HG03064 (cell line): ENCODE measurements at regions not wholly inside any gene's neighbourhood (a gene's known extent, or its start where the extent isn't known, plus 50 kb on each side); places are given as distances from the start of the nearest gene placed in this dataset.
"Not testable (repeated sequence)": the region's sequence is repeated elsewhere in the genome, so short reads cannot be mapped to it uniquely, and the experiment has no call there.

Experiments
- ATAC-seq: cut with Tn5 transposase; IDR thresholded peaks from one replicate; pipeline ENCODE4 v1.9.1; 2021; ENCODE audit warnings: low read depth; ENCODE audit not compliant: unreplicated experiment

- no peak for ATAC-seq
Measured at GRCh38 chr5:126677121-126677520, 76.4 kb downstream of the PHAX start.

- no peak for ATAC-seq
Measured at GRCh38 chr5:126680191-126680817, 79.6 kb downstream of the PHAX start.

GRCh38 chr5:126681314-126681713, 80.6 kb downstream of the PHAX start:
- not testable (repeated sequence) for ATAC-seq

GRCh38 chr5:126681970-126682369, 81.2 kb downstream of the PHAX start:
- no peak for ATAC-seq

- ATAC-seq, result no peak
Measured at GRCh38 chr5:126682856-126683255, 82.1 kb downstream of the PHAX start.

GRCh38 chr5:126683912-126684311, 83.2 kb downstream of the PHAX start:
- no peak for ATAC-seq

GRCh38 chr5:126684656-126685442, 84.1 kb downstream of the PHAX start:
- ATAC-seq, result not testable (repeated sequence)

GRCh38 chr5:126686451-126687126, 85.8 kb downstream of the PHAX start:
- peak; percentile 80 for ATAC-seq

GRCh38 chr5:126692971-126693370, 84.0 kb upstream of the LMNB1 start:
- ATAC-seq, result no peak

- no peak for ATAC-seq
Measured at GRCh38 chr5:126693806-126694205, 83.1 kb upstream of the LMNB1 start.

- no peak for ATAC-seq
Measured at GRCh38 chr5:126694403-126694802, 82.5 kb upstream of the LMNB1 start.

GRCh38 chr5:126695091-126695490, 81.8 kb upstream of the LMNB1 start:
- ATAC-seq, result no peak

GRCh38 chr5:126707080-126707479, 69.9 kb upstream of the LMNB1 start:
- no peak for ATAC-seq

GRCh38 chr5:126715765-126716164, 61.2 kb upstream of the LMNB1 start:
- no peak for ATAC-seq

- no peak for ATAC-seq
Measured at GRCh38 chr5:126716861-126717260, 60.1 kb upstream of the LMNB1 start.

- ATAC-seq, result no peak
Measured at GRCh38 chr5:126718236-126718868, 58.6 kb upstream of the LMNB1 start.

GRCh38 chr5:126720369-126720768, 56.6 kb upstream of the LMNB1 start:
- no peak for ATAC-seq

GRCh38 chr5:126723643-126724042, 53.3 kb upstream of the LMNB1 start:
- ATAC-seq, result no peak
